Mesendoderm (in vitro differentiated cells): ENCODE measurements at regions not wholly inside any gene's neighbourhood (a gene's known extent, or its start where the extent isn't known, plus 50 kb on each side); places are given as distances from the start of the nearest gene placed in this dataset.

Source experiments
- DNase-seq: peaks from one replicate; pipeline ENCODE4 v3.0.0; 2013
- H2AK5ac ChIP-seq: 2 replicates; pipeline ENCODE4 v1.6.1; 2013; ENCODE audit warnings: low read length, inconsistent platforms
- H2BK120ac ChIP-seq: 2 replicates; pipeline ENCODE4 v1.6.1; 2013; ENCODE audit warnings: low read depth, mild to moderate bottlenecking, low read length, moderate library complexity, mixed read lengths
- H2BK15ac ChIP-seq: replicated peaks from 2 replicates; pipeline ENCODE4 v1.6.1; 2013; ENCODE audit warnings: low read depth, mild to moderate bottlenecking, moderate library complexity
- H2BK5ac ChIP-seq: 2 replicates; pipeline ENCODE4 v1.6.1; 2013; ENCODE audit warnings: low read length, inconsistent platforms
- H3K18ac ChIP-seq: 2 replicates; pipeline ENCODE4 v1.6.1; 2013; ENCODE audit warnings: mild to moderate bottlenecking, low read length, mixed read lengths
- H3K23ac ChIP-seq: one replicate; pipeline ENCODE4 v1.6.1; 2013; ENCODE audit warnings: low read length
- H3K27ac ChIP-seq: 2 replicates; pipeline ENCODE4 v1.5.1; 2013; ENCODE audit warnings: low read depth, mild to moderate bottlenecking, inconsistent platforms, low read length, moderate library complexity
- H3K27me3 ChIP-seq: 2 replicates; pipeline ENCODE4 v1.6.1; 2013; ENCODE audit warnings: low read length, control low read depth, mild to moderate bottlenecking, inconsistent platforms; ENCODE audit not compliant: insufficient read depth, poor library complexity
- H3K36me3 ChIP-seq: 2 replicates; pipeline ENCODE4 v1.6.1; 2013; ENCODE audit warnings: low read length, inconsistent platforms; ENCODE audit not compliant: control insufficient read depth, insufficient read depth
- H3K4ac ChIP-seq: one replicate; pipeline ENCODE4 v1.6.1; 2013; ENCODE audit warnings: low read depth, mild to moderate bottlenecking, low read length, moderate library complexity
- H3K4me1 ChIP-seq: 2 replicates; pipeline ENCODE4 v1.6.1; 2013; ENCODE audit warnings: low read depth, low read length, inconsistent platforms; ENCODE audit not compliant: control insufficient read depth
- H3K4me2 ChIP-seq: 2 replicates; pipeline ENCODE4 v1.6.1; 2013; ENCODE audit warnings: low read length
- H3K4me3 ChIP-seq: 2 replicates; pipeline ENCODE4 v1.5.1; 2013; ENCODE audit warnings: mild to moderate bottlenecking, low read length
- H3K56ac ChIP-seq: one replicate; pipeline ENCODE4 v1.6.1; 2013; ENCODE audit warnings: low read length
- H3K79me1 ChIP-seq: 2 replicates; pipeline ENCODE4 v1.6.1; 2013; ENCODE audit warnings: low read length, inconsistent platforms
- H3K79me2 ChIP-seq: 2 replicates; pipeline ENCODE4 v1.6.1; 2013; ENCODE audit warnings: mild to moderate bottlenecking, low read length; ENCODE audit not compliant: control insufficient read depth, insufficient read depth
- H3K9ac ChIP-seq: 2 replicates; pipeline ENCODE4 v1.6.1; 2013; ENCODE audit warnings: low read length, inconsistent platforms
- H4K5ac ChIP-seq: one replicate; pipeline ENCODE4 v1.6.1; 2013; ENCODE audit warnings: low read length
- H4K8ac ChIP-seq: one replicate; pipeline ENCODE4 v1.6.1; 2013; ENCODE audit warnings: low read depth, mild to moderate bottlenecking, control low read depth, low read length, moderate library complexity
- WGBS: extraction: QIAGEN DNeasy Blood & Tissue Kit; methylation state at CpG from one replicate; pipeline ENCODE4 v1.1.7; 2013; ENCODE audit warnings: low lambda C conversion rate, missing lambda C conversion rate; ENCODE audit not compliant: insufficient coverage; ENCODE audit errors: extremely low coverage; 5-methylcytosine and 5-hydroxymethylcytosine counted together

DNA sequence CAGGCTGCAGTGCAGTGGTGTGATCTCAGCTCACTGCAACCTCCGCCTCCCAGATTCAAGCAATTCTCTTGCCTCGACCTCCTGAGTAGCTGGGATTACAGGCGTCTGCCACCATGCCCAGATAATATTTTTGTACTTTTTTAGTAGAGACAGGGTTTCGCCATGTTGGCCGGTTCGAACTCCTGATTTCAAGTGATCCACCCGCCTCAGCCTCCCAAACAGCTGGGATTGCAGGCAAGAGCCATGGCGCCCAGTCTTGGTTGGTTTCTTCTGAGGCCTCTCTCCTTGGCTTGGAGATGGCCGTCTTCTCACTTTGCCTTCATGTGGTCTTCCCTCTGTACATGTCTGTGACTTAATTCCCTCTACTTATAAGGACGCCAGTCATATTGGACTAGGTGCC, 254.6 kb downstream of the BUD13 start:
- Histone ChIP-seq H3K27ac (no peak overlapping the region), H2AK5ac (no peak overlapping the region), H3K23ac (no peak overlapping the region), H3K79me2 (no peaks in the 10 kb centered on the region), H3K9ac (no peak overlapping the region), H2BK15ac (no peak overlapping the region), H2BK120ac (no peak overlapping the region), H2BK5ac (no peak overlapping the region), H3K4me3 (no peak overlapping the region), H3K4me2 (no peak overlapping the region), H4K5ac (no peak overlapping the region), H4K8ac (no peak overlapping the region), H3K4me1 (no peaks in the 10 kb centered on the region), H3K79me1 (no peaks in the 10 kb centered on the region), H3K56ac (no peak overlapping the region), H3K27me3 (no peaks in the 10 kb centered on the region), H3K18ac (no peak overlapping the region), H3K4ac (no peak overlapping the region), H3K36me3 (no peaks in the 10 kb centered on the region)
- no peak for DNase-seq
- no CpG with 5 or more reads among the region's 10 CpGs for WGBS

DNA sequence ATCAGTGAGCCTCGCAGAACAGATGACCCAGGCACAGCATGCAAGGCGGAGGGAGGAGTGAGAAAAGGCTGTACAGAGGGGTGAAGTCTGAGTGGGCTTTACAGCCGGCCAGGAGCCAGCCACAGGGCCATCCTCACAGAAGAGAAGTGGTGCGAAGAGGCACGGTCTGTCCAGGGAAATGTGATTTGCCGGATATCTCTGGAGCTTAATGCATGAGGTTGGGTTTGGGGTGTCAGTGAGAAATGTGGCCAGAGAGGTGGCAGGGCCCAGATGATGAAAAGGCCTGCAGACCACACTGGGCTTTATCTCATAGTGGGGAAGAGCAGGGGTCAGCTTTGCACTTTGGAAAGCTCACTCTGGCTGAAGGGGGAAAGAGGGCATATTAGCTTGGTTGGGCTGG, 255.2 kb downstream of the BUD13 start:
- Histone ChIP-seq H3K56ac (no peak overlapping the region), H3K27me3 (no peaks in the 10 kb centered on the region), H4K8ac (no peak overlapping the region), H3K23ac (no peak overlapping the region), H3K18ac (no peak overlapping the region), H3K4me3 (no peak overlapping the region), H2BK120ac (no peak overlapping the region), H3K27ac (no peak overlapping the region), H3K36me3 (no peaks in the 10 kb centered on the region), H2BK15ac (no peak overlapping the region), H3K79me2 (no peaks in the 10 kb centered on the region), H3K79me1 (no peaks in the 10 kb centered on the region), H3K4me2 (no peak overlapping the region), H3K9ac (no peak overlapping the region), H2BK5ac (no peak overlapping the region), H4K5ac (no peak overlapping the region), H3K4ac (no peak overlapping the region), H2AK5ac (no peak overlapping the region), H3K4me1 (no peaks in the 10 kb centered on the region)
- WGBS: no CpG with 5 or more reads among the region's 6 CpGs
- no peak for DNase-seq

DNA sequence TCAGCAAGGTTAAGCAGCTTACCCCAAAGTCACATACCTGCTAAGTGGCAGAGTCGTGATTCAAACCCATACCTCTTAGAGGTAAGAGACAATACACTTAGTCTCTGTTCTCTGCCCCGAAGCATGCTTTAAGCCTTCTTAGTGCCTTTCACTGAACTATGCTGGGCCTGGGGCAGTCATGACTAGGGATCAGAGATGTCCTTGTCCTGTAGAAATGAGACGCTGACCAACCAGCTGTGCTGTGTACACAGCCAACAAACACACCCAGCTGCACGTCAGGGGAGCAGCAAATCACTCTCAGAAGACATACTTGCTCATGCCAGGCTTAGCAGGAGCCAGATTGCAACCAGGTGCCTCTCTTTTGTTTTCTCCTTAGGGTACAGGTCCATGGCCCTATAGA, 255.7 kb downstream of the BUD13 start:
- no peaks in the 10 kb centered on the region for H3K79me1 ChIP-seq
- H2AK5ac ChIP-seq: no peak overlapping the region
- H3K27ac ChIP-seq: no peak overlapping the region
- no peak overlapping the region for H3K9ac ChIP-seq
- no peaks in the 10 kb centered on the region for H3K36me3 ChIP-seq
- no peak overlapping the region for H3K4ac ChIP-seq
- H2BK15ac ChIP-seq: no peak overlapping the region
- no peak overlapping the region for H3K4me3 ChIP-seq
- no peak overlapping the region for H4K8ac ChIP-seq
- DNase-seq: no peak
- no CpG with 5 or more reads among the region's 4 CpGs for WGBS
- H3K4me1 ChIP-seq: no peaks in the 10 kb centered on the region
- no peak overlapping the region for H3K23ac ChIP-seq
- H2BK120ac ChIP-seq: no peak overlapping the region
- no peaks in the 10 kb centered on the region for H3K79me2 ChIP-seq
- no peaks in the 10 kb centered on the region for H3K27me3 ChIP-seq
- H4K5ac ChIP-seq: no peak overlapping the region
- no peak overlapping the region for H2BK5ac ChIP-seq
- no peak overlapping the region for H3K4me2 ChIP-seq
- H3K18ac ChIP-seq: no peak overlapping the region
- no peak overlapping the region for H3K56ac ChIP-seq

DNA sequence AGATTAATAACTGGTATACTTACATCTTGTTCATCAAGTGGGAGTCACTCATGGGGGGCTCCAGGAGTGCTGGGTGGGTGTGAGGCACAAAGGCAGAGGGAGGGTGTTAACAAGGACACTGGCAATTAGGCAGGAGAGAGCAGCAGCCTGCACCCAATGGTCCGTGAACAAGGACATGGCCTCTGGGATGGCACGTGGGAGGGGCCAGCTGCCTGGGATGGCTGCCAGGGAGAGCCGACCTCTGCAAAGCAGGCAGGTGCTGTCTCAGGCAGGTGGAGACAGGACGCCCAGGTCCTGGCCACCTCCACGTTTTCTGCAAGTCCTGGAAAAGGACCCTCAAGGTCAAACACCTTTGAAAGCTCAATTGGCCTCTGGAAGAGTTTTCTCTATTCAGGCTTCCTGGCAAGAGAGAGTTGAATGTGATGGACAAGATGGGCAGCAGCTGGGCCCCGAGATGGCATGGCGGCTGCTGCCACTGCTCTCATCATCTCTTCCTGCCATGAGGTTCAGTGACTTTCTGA, 257.1 kb downstream of the BUD13 start:
- Histone ChIP-seq H3K27me3 (no peaks in the 10 kb centered on the region), H4K8ac (no peak overlapping the region), H3K27ac (no peak overlapping the region), H2AK5ac (no peak overlapping the region), H3K4me2 (no peak overlapping the region), H4K5ac (no peak overlapping the region), H3K4me1 (peaks cover 3% of the 10 kb centered on the region), H3K4me3 (no peak overlapping the region), H3K9ac (no peak overlapping the region), H3K4ac (no peak overlapping the region), H2BK120ac (no peak overlapping the region), H3K56ac (no peak overlapping the region), H3K36me3 (no peaks in the 10 kb centered on the region), H2BK15ac (no peak overlapping the region), H3K79me1 (no peaks in the 10 kb centered on the region), H3K23ac (no peak overlapping the region), H3K79me2 (no peaks in the 10 kb centered on the region), H3K18ac (no peak overlapping the region), H2BK5ac (no peak overlapping the region)
- no peak for DNase-seq
- WGBS: no CpG with 5 or more reads among the region's 7 CpGs

DNA sequence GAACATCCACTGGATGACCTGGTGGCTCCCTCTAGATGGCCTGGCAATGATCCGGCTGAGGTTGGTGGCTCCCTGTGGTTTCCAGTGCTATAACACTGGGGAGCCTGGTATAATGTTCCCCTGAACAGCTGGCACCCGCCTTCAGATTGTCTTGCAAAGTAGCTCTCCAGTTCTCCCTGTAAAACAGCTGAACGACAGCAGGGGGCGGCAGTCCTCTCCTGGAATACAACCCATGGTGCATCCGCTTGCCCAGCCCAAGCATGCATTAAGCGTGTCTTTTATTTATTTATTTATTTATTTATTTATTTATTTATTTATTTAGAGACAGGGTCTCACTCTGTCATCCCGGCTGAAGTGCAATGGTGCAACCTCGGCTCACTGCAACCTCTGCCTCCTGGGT, 258.9 kb downstream of the BUD13 start:
- peak; percentile 78 for DNase-seq

DNA sequence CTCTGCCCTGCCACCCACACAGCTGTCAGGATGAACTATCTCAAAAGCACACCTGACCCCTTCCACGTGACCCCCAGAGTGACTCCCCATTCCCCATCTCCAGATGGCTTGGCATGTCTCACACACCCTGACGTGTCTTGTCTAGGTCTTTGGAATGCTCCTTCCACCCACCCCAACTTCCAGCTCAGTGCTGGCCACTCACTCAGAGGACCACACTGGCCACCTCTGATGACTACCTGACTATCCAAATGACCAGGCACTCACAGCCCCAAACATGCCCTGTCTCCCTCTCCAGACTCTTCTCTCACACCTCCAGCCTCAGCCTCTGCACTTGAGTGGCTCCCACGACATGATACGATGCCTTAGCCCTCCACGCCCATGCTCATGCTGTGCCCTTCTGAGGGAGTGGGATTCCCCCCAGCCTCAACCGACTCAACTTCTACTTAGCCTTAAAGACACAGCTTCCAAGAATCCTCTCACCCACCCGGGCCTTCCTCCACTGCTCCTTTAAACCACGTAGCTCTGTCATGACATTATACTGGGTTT, 259.4 kb downstream of the BUD13 start:
- peaks cover 3% of the 10 kb centered on the region for H3K4me1 ChIP-seq
- no peak overlapping the region for H2BK5ac ChIP-seq
- no CpG with 5 or more reads among the region's 8 CpGs for WGBS

More for the DNA sequence above, 258.9 kb downstream of the BUD13 start:
- H3K79me2 ChIP-seq: no peaks in the 10 kb centered on the region
- no peak overlapping the region for H2BK15ac ChIP-seq
- H4K5ac ChIP-seq: no peak overlapping the region
- H3K56ac ChIP-seq: no peak overlapping the region
- H3K4me3 ChIP-seq: no peak overlapping the region
- no peak overlapping the region for H3K27ac ChIP-seq
- H2BK120ac ChIP-seq: no peak overlapping the region
- H3K18ac ChIP-seq: no peak overlapping the region
- no peaks in the 10 kb centered on the region for H3K36me3 ChIP-seq
- WGBS: no CpG with 5 or more reads among the region's 8 CpGs
- H3K79me1 ChIP-seq: no peaks in the 10 kb centered on the region
- H3K4ac ChIP-seq: no peak overlapping the region
- H2AK5ac ChIP-seq: no peak overlapping the region
- H3K27me3 ChIP-seq: no peaks in the 10 kb centered on the region
- H3K4me2 ChIP-seq: no peak overlapping the region
- H4K8ac ChIP-seq: no peak overlapping the region
- no peak overlapping the region for H3K9ac ChIP-seq
- H2BK5ac ChIP-seq: no peak overlapping the region
- peaks cover 3% of the 10 kb centered on the region for H3K4me1 ChIP-seq
- no peak overlapping the region for H3K23ac ChIP-seq

More for the DNA sequence above, 259.4 kb downstream of the BUD13 start:
- Histone ChIP-seq H2BK15ac (no peak overlapping the region), H3K79me2 (no peaks in the 10 kb centered on the region), H3K56ac (no peak overlapping the region), H3K27ac (no peak overlapping the region), H3K18ac (no peak overlapping the region), H4K8ac (no peak overlapping the region), H3K36me3 (no peaks in the 10 kb centered on the region), H3K4me2 (no peak overlapping the region), H2AK5ac (no peak overlapping the region), H3K27me3 (no peaks in the 10 kb centered on the region), H2BK120ac (no peak overlapping the region), H3K4ac (no peak overlapping the region), H3K23ac (no peak overlapping the region), H3K79me1 (no peaks in the 10 kb centered on the region), H4K5ac (no peak overlapping the region), H3K9ac (no peak overlapping the region), H3K4me3 (no peak overlapping the region)
- no peak for DNase-seq
